NCI-H2107 (cell line): ENCODE measurements at regions not wholly inside any gene's neighbourhood (a gene's known extent, or its start where the extent isn't known, plus 50 kb on each side); places are given as distances from the start of the nearest gene placed in this dataset.

Experiments used
- DNase-seq: peaks from one replicate; lab custom pipeline; 2025; lab: John Stamatoyannopoulos, UW

DNA sequence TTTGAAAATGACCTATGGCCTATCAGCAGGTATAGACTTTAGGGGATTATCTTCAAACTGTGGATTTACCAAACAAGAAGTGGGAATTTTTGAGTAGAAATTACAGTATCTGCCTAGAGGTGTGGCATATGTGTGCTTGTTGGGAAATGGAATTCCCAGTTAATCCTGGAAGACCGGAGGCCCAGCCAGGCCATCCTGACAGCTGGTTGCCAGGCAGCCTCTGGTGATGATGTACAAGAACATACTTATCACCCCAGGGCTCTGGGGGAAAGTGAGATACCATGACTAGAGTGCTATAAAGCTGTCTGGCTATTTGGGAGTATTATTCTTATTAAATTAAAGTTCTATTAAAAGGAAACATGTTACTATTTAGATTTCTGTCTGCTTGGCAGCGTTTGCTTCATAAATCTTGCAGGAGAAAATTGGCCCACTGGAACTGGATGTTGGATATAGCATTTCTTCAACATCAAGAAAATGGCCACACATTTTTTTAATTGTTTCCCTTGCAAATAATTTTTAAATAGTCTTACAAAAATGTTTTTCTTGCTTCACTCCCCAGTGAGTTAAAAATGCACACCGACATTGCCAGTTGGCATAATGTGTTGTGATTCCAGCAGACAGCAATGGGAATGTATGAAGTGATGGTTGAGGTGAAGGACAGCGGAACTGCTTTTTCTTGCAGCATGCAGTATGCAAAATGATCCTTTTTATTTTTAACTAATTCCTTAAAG, 187.8 kb downstream of the MYLK4 start:
- DNase-seq = no peak

DNA sequence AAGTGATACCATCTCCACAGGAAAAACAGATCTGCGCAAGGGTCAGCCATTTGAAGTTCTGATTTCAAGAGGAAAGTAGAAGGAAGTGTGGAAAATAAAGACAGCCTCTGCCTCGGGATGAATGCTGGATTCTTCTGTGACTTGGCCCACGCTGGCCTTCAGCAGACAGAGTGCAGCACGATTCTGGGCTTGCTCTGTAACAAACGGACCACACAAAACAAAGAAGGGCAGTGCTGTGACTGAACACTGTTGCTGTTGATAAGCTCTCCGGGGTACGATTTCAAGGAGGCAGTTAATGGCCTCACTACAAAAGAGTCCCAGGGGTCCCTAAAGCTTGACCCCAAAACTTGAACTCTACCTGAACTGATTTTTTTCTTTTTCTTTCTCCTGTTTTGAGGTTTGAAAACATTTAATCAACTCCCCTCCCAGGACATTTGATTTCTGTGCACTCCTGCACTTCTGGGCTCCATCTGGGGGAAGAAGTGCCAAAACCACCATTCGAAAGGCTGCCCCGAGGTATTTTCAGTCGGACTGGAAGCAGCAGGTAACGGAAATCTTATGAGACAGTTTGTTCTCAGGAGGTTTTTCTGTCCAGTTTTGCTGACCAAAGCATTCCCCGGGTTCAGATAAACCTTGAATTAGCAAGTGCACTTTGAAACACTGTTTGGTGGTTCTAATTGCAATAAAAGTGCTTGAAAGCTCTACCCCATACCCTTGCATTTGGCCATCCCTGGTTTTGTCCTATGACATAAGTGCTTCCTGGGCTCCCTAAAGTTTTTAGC, 189.6 kb downstream of the MYLK4 start:
- DNase-seq = no peak

DNA sequence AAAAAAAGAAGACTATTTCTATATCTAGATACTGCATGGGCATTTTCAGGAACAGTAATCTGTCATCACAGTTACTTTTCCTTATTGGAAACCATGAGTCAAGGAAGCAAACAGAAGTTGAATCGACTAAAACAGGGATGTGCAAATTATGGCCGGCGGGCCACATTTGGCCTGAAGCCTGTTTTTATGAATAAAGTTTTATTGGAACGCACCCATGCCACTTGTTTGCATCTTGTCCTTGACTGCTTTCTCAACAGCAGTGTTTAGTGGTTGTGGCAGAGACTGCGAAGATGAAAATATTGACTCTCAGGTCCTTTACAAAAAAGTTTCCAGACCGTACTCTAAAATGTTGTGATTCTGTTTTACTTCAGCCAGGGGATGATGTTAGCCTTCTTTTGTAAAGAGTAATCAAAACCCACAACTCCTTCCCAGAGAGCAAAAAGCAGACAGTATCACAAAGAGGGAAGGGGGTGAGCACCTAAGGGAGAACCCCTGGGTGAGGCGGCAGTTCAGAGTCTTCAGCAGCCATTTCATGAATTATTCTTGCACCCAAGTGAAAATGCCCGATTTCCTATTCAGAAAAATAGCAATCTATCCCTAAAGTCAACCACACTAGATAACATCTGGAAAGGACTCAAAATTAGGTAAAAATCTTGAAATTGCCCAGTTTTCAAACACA, 190.4 kb downstream of the MYLK4 start:
- no peak for DNase-seq

DNA sequence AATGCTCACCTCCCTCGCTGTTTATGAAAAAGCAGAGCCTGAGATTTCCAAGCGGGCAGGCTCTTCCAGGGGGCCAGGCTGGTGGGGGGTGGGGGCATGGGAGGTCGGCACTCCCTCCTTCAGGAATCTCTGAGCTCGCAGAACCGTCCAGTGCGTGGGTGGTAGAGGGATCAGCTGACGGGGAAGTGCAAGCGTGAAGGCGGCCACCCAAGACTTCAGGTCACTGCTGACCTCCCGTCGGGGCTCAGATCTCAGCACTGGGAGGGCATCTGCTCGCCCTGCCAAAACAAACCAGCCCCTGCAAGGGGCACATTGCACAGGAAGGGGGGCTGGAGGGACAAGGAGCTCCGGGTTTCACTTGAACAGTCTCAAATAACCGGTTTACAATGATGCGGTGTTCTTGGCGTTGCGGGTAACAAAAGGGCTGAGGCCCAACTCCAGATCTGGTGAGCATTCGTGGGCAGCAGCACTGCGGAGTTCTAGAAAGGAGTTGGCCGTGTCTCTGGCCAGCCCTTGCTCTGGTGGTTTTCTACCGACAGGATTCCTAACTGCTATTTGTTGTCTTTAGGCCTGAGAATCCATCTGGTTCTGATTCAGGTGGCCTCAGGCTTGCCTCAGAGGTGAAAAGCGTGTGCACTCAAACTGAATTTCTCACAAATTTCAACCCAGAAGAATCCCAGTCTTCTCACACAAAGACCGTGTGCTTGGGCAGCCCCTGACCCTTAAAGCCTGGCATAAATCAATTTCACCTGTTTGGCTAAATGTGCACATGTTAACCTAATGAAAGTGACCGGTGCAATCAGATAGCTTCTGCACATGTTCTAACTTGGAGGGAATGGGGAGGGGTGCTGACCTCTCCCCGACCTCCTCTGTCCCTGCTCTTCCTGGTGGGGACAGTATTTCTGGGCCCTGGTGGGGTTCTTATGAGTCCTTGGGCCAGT, 191.6 kb downstream of the MYLK4 start:
- DNase-seq = no peak

- no peak for DNase-seq
These were observed 192.5 kb downstream of the MYLK4 start for GRCh38 chr6:2558098-2558680.

DNA sequence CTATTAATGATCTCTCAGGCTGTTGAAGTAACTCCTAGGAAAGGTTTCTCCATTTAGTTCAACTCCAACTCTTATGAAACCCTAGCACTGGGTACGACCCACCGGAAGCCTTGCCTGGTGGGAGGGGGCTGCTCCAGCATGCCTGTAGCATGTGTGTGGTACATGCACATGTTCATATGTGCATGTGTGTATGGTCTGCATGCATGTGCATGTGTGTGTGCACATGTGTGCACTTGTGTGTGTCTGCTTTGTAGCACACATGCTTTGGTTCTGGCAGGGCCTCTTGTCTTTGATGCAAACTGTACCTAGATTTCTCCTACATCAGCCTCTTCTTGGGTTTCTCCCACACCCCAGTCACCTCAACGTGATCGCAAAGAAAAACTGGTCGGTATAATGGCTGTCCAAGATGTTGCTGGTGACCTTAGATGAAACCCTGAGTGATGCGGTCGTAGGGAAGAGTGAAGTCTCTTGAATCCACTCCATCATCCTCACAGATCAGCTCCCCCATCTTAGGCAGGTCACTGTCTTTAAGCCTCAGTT, 193.5 kb downstream of the MYLK4 start:
- no peak for DNase-seq

DNA sequence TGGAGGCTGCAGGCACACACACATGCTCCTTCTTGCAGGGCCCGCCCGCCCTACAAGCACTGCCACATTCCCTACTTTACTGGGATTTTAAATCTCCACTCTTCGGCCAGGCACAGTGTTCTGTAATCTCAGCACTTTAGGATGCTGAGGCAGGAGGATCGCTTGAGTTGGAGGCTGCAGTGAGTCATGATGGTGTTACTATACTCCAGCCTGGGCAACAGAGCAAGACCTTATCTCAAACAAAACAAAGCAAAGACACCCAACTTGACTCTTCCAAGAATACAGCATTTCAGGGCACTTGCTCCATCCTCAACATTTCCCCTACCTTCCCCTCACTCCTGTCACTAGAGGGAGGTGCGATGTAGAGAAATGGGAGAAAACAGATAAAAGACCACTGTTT, 194.0 kb downstream of the MYLK4 start:
- DNase-seq = no peak

GRCh38 chr6:2554651-2555260, 196.0 kb downstream of the MYLK4 start:
- no peak for DNase-seq

GRCh38 chr6:2552526-2553154, 198.1 kb downstream of the MYLK4 start:
- no peak for DNase-seq

- DNase-seq = no peak
These were observed 199.0 kb downstream of the MYLK4 start for GRCh38 chr6:2551705-2552104.

DNA sequence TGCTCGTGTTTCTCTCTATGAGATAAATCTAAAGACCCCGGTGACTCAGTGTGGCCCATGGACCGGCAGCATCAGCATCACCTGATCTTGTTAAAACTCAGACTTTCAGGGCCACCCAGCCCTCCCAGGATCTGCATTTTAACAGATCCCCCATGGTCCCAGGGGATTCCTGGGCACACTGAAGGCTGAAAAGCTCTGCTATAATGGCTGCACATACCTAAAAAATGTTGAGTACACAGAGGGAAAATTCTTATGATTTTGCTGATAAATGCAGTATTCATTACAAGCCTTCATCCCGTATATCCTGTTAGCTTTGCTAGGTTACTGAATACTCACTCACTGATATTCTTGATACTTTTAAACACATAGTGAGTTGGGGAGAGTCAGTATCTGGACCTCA, 200.5 kb downstream of the MYLK4 start:
- no peak for DNase-seq

DNA sequence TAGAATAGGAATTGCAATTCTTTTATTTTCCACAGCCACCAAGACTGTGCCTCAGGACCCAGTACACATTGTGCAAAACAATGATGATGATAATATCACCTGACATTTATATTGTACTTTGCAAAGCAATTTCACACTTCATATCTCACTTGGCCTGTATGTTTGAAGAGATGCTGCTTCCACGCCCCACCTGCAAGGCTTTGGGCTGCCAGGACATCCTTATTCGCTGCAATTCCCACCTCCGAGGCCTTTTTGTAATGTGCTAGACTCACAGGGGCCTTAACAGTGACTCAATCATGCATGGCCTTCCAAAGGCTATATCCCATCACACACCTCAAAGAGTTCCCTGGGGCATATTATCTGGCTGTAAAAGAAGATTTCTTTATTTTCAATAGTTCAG, 200.9 kb downstream of the MYLK4 start:
- no peak for DNase-seq

GRCh38 chr6:2547355-2547754, 203.4 kb downstream of the MYLK4 start:
- no peak for DNase-seq

- DNase-seq = no peak
These were observed 203.8 kb downstream of the MYLK4 start for GRCh38 chr6:2546901-2547300.

GRCh38 chr6:2545383-2546038, 205.2 kb downstream of the MYLK4 start:
- no peak for DNase-seq

DNA sequence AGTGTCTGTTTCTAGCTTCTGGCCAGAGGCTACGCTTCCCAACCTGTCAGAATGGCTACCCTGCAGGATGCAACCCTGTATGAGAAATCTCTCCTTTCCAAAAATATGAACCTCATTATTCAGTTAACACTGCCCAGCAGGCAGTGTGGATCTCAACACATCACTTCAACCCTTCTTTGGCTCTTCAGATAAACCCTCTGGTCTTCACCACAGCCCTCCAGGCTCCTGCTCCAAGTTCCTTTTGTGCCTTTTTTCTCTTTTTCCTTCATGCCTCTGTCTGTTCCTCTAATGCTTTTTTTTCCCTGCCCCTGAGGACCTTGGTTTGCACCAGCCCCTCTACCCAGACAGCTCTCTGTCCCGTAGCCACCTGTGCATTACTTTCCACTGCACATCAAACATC, 207.4 kb downstream of the MYLK4 start:
- DNase-seq = no peak

GRCh38 chr6:2542858-2543218, 207.9 kb downstream of the MYLK4 start:
- no peak for DNase-seq

- DNase-seq = no peak
These were observed 208.4 kb downstream of the MYLK4 start for GRCh38 chr6:2542101-2542857.

GRCh38 chr6:2536451-2536850, 214.3 kb downstream of the MYLK4 start:
- no peak for DNase-seq
